K562 (cell line): ENCODE measurements at regions not wholly inside any gene's neighbourhood (a gene's known extent, or its start where the extent isn't known, plus 50 kb on each side); places are given as distances from the start of the nearest gene placed in this dataset.

ENCODE experiments used
- ATAC-seq: fragments of 200-7000 bp; cut with Tn5 transposase; 3 replicates; pipeline ENCODE4 v1.9.1; 2020; ENCODE audit warnings: moderate library complexity
- BruUV-seq: library from RNA; stranded (reverse); fragments of 400-500 nt; replicated peaks from 2 replicates; lab custom pipeline; 2021; lab: Mats Ljungman, UMichigan
- CTCF ChIA-PET: fragments of 300-600 bp; formaldehyde crosslinking; extraction: SDS; loops from one replicate; lab custom pipeline; 2021; ENCODE audit warnings: low intra/inter-chr PET ratio; lab: Yijun Ruan, JAX
- POLR2A ChIA-PET: fragments of 300-600, 350-650 bp; sonication (Branson Sonifier 250); formaldehyde crosslinking; extraction: SDS; loops from one replicate; lab custom pipeline; 2021; ENCODE audit warnings: antibody characterized with exemption, inconsistent platforms; lab: Yijun Ruan, JAX
- DNase-seq, 4 experiments: peaks; one replicate each; pipeline versions ENCODE4 v3.0.0 to v3.0.0-alpha.2; 2011 to 2018; ENCODE audit warnings: low spot score in 3 of 4, mixed read lengths in 3 of 4; ENCODE audit errors: extremely low read depth in 1 of 4
- FAIRE-seq: peaks from 2 replicates; lab custom pipeline; 2011; peaks lifted over from hg19 to GRCh38; lab: Jason Lieb, UNC
- H2AFZ ChIP-seq: 2 replicates; pipeline ENCODE4 v1.6.0; 2011; ENCODE audit warnings: low read depth, low read length, control low read depth, inconsistent platforms
- H3K27ac ChIP-seq: fragments of 200-600 bp; 3 replicates; pipeline ENCODE4 v1.8.0; 2011; ENCODE audit warnings: low read depth, mild to moderate bottlenecking, control low read depth, inconsistent platforms, low read length, moderate library complexity, mixed read lengths; ENCODE audit errors: extremely low read depth
- H3K27me3 ChIP-seq, 2 experiments: fragments of 300-600 bp in 1 of 2; 2 replicates in 1 of 2; 3 replicates in 1 of 2; pipeline versions ENCODE4 v1.6.0 to v1.8.0; 2011; ENCODE audit warnings: inconsistent platforms in 2 of 2, low read length in 2 of 2, mild to moderate bottlenecking in 1 of 2, mixed read lengths in 1 of 2, moderate library complexity in 1 of 2; ENCODE audit not compliant: control insufficient read depth in 2 of 2, insufficient read depth in 2 of 2
- H3K36me3 ChIP-seq: fragments of 300-600 bp; 3 replicates; pipeline ENCODE4 v1.8.0; 2011; ENCODE audit warnings: mild to moderate bottlenecking, low read length, inconsistent platforms; ENCODE audit not compliant: control insufficient read depth, insufficient read depth
- H3K4me1 ChIP-seq, 2 experiments: fragments of 200-600 bp in 1 of 2; replicated peaks in 1 of 2; 2 replicates in 1 of 2; 3 replicates in 1 of 2; pipeline versions ENCODE4 v1.5.1 to v1.8.0; 2011; ENCODE audit warnings: inconsistent platforms in 2 of 2, low read length in 2 of 2, mild to moderate bottlenecking in 1 of 2, mixed read lengths in 1 of 2, moderate library complexity in 1 of 2; ENCODE audit not compliant: control insufficient read depth in 2 of 2, insufficient read depth in 2 of 2
- H3K4me2 ChIP-seq: 2 replicates; pipeline ENCODE4 v1.6.1; 2011; ENCODE audit warnings: low read length, control low read depth, inconsistent platforms, mixed read lengths; ENCODE audit not compliant: insufficient read depth
- H3K4me3 ChIP-seq: fragments of 200-600 bp; sonication (generic), shearing (Covaris generic); 2 replicates; pipeline ENCODE4 v1.5.1; 2016; ENCODE audit warnings: control low read depth, inconsistent platforms
- H3K79me2 ChIP-seq: fragments of 200-600 bp; 3 replicates; pipeline ENCODE4 v1.8.0; 2011; ENCODE audit warnings: low read length, inconsistent platforms; ENCODE audit not compliant: control insufficient read depth, insufficient read depth
- H3K9ac ChIP-seq, 2 experiments: 2 replicates each; pipeline versions ENCODE4 v1.6.0 to v1.6.1; 2011; ENCODE audit warnings: low read depth in 2 of 2, low read length in 2 of 2, control low read depth in 1 of 2, inconsistent platforms in 1 of 2, mild to moderate bottlenecking in 1 of 2, mixed read lengths in 1 of 2; ENCODE audit not compliant: insufficient read depth in 1 of 2
- H3K9me1 ChIP-seq: one replicate; pipeline ENCODE4 v1.6.0; 2011; ENCODE audit warnings: inconsistent platforms, mild to moderate bottlenecking, low read length, moderate library complexity; ENCODE audit not compliant: control insufficient read depth, insufficient read depth
- H3K9me3 ChIP-seq: replicated peaks from 2 replicates; pipeline ENCODE4 v1.5.1; 2011; ENCODE audit warnings: low read depth, low read length, inconsistent platforms; ENCODE audit not compliant: control insufficient read depth, insufficient read depth
- H4K20me1 ChIP-seq: replicated peaks from 2 replicates; pipeline ENCODE4 v1.6.1; 2011; ENCODE audit warnings: low read length, inconsistent platforms, mixed read lengths; ENCODE audit not compliant: control insufficient read depth, insufficient read depth
- ARID3A ChIP-seq: IDR thresholded peaks from 2 replicates; pipeline ENCODE4 v1.6.1; 2012; ENCODE audit warnings: low read depth, low read length, improper control_type of control experiment, borderline replicate concordance
- DDX20 ChIP-seq: fragments of 450-650 bp; IDR thresholded peaks from 2 replicates; pipeline ENCODE4 v1.6.1; 2016; ENCODE audit warnings: missing genetic modification characterization, low read depth, mild to moderate bottlenecking, missing compliant biosample characterization, moderate library complexity
- EGR1 ChIP-seq: fragments of 450-650 bp; conservative IDR thresholded peaks from 2 replicates; pipeline ENCODE4 v1.6.1; 2017; ENCODE audit warnings: mild to moderate bottlenecking
- GABPA ChIP-seq: fragments of 200-800 bp; sonication (Bioruptor generic); conservative IDR thresholded peaks from 2 replicates; pipeline ENCODE4 v1.6.1; 2016; ENCODE audit warnings: low read depth, missing genetic modification characterization, missing compliant biosample characterization
- MAFF ChIP-seq: IDR thresholded peaks from 2 replicates; pipeline ENCODE4 v1.6.1; 2012; ENCODE audit warnings: low read length, improper control_type of control experiment
- MAFK ChIP-seq: IDR thresholded peaks from 2 replicates; pipeline ENCODE4 v1.6.1; 2011; ENCODE audit warnings: low read length, improper control_type of control experiment
- MEF2A ChIP-seq: IDR thresholded peaks from 2 replicates; pipeline ENCODE4 v1.6.1; 2011; ENCODE audit warnings: low read depth, mild to moderate bottlenecking, low read length, moderate library complexity; ENCODE audit not compliant: control insufficient read depth
- POLR2H ChIP-seq: IDR thresholded peaks from 2 replicates; pipeline ENCODE4 v1.6.1; 2016; ENCODE audit warnings: missing genetic modification characterization, low read depth, mild to moderate bottlenecking, control low read depth, missing compliant biosample characterization, moderate library complexity
- RFX1 ChIP-seq: fragments of 450-650 bp; IDR thresholded peaks from 2 replicates; pipeline ENCODE4 v1.6.1; 2016; ENCODE audit warnings: mild to moderate bottlenecking, moderate library complexity
- ZBTB11 ChIP-seq, 3 experiments: fragments of 200-800 bp in 1 of 3; fragments of 250-450 bp in 1 of 3; fragments of 450-650 bp in 1 of 3; sonication (Bioruptor Pico) in 1 of 3; sonication (Bioruptor generic) in 1 of 3; formaldehyde crosslinking in 1 of 3; IDR thresholded peaks; 2 replicates each; pipeline versions ENCODE4 v1.6.1 to v1.8.0; 2016 to 2022; ENCODE audit warnings: mild to moderate bottlenecking in 2 of 3, missing genetic modification characterization in 2 of 3, missing compliant biosample characterization in 1 of 3, moderate library complexity in 1 of 3
- ZNF23 ChIP-seq: fragments of 250-450 bp; sonication (Bioruptor Pico); IDR thresholded peaks from 2 replicates; pipeline ENCODE4 v1.4.0; 2020; ENCODE audit warnings: mild to moderate bottlenecking
- ZNF639 ChIP-seq, 2 experiments: fragments of 200-800 bp in 1 of 2; sonication (Bioruptor generic) in 1 of 2; sonication (generic) in 1 of 2; formaldehyde crosslinking in 1 of 2; IDR thresholded peaks in 1 of 2; conservative IDR thresholded peaks in 1 of 2; 2 replicates each; pipeline versions ENCODE4 v1.5.0 to v1.6.1; 2016 to 2020; ENCODE audit warnings: missing compliant biosample characterization in 1 of 2, missing genetic modification characterization in 1 of 2, missing genetic modification reagents in 1 of 2
- WGBS: fragments of 100-300 bp; shearing (Covaris generic); methylation state at CpG from one replicate; pipeline ENCODE4 v1.1.6; 2016; ENCODE audit warnings: low coverage, mixed read lengths; ENCODE audit not compliant: insufficient coverage; ENCODE audit errors: missing lambda C conversion rate; 5-methylcytosine and 5-hydroxymethylcytosine counted together
- in situ Hi-C: fragments of 300-500 bp; cut with MboI; formaldehyde crosslinking; loops from 4 replicates; pipeline ENCODE4 v1.15.0; 2018; ENCODE audit warnings: inconsistent platforms, mixed read lengths
- intact Hi-C: fragments of 100-400 bp; cut with micrococcal nuclease; formaldehyde crosslinking; loops from 2 replicates; pipeline ENCODE4 v1.14.2; 2022

GRCh38 chrX:102840871-102841705 lies 96.0 kb upstream of the RAB40AL start:
- CTCF ChIA-PET: interaction anchor here (1.0 kb wide), 1 partner anchor 336 kb away, joined by 3 read pairs; no protein-coding TSS in a partner anchor
- no peaks in the 10 kb centered on the region for H3K27me3 ChIP-seq
- peaks cover 0 to 13% of the 10 kb centered on the region in 2 experiments; a peak in 3 of 5 replicates for H3K4me1 ChIP-seq
- H3K27ac ChIP-seq: peak overlapping the region; percentile 74
- in situ Hi-C loops: no loop called here
- 30% methylated on average over 6 of the region's 6 CpGs for WGBS
- ATAC-seq (peak; percentile 88), FAIRE-seq (peak; percentile 68), DNase-seq (peak; percentile 32 to 71 (median 35))
- POLR2A ChIA-PET: no interaction called here
- peak overlapping the region; percentile 25; the same call in 1 of the 2 replicates for H3K4me2 ChIP-seq
- H4K20me1 ChIP-seq: no peaks in the 10 kb centered on the region
- intact Hi-C loops: no loop called here
- H3K9me3 ChIP-seq: no peaks in the 10 kb centered on the region
- BruUV-seq: no TSS peak
- H3K9me1 ChIP-seq: no peaks in the 10 kb centered on the region
- H3K4me3 ChIP-seq: no peak overlapping the region
- peak overlapping the region in 1 of 2 experiments; percentile 43; a peak in 2 of 4 replicates for H3K9ac ChIP-seq
- peak overlapping the region; percentile 52; the same call in 1 of the 2 replicates for H2AFZ ChIP-seq
- no peaks in the 10 kb centered on the region for H3K79me2 ChIP-seq
- peaks cover 25% of the 10 kb centered on the region; the same call in 2 of the 3 replicates for H3K36me3 ChIP-seq
- TF ChIP-seq RFX1 (peak; percentile 78), MAFF (peak; percentile 41; the same call in 1 of the 2 replicates), DDX20 (tag) (0 out of 2 replicates have a peak, but pooled peaks have one; percentile 31), ARID3A (peak; percentile 56; the same call in 1 of the 2 replicates), ZBTB11 (CRISPR knock-in tag; IDR thresholded peaks at IDR 0.05) (0 out of 6 replicates have a peak, but pooled peaks of 1 of the 3 experiments have one; percentile 26), MEF2A (no peak), MAFK (peak; percentile 59), ZNF23 (CRISPR knock-in tag) (no peak), POLR2H (peak; percentile 22; the same call in 1 of the 2 replicates), EGR1 (peak; percentile 91), ZNF639 (CRISPR knock-in tag; conservative IDR thresholded peaks at IDR 0.05 in 1 of 2, IDR thresholded peaks at IDR 0.05 in 1 of 2) (peak in 1 of 2 experiments; percentile 56; a peak in 1 of 4 replicates), GABPA (tag) (0 out of 2 replicates have a peak, but pooled peaks have one; percentile 12)
